CD4-positive, alpha-beta memory T cell (primary cell): ENCODE measurements at regions not wholly inside any gene's neighbourhood (a gene's known extent, or its start where the extent isn't known, plus 50 kb on each side); places are given as distances from the start of the nearest gene placed in this dataset.

Source experiments
- CTCF ChIA-PET: fragments of 350-600 bp; sonication (Branson Sonifier 250); formaldehyde crosslinking; loops from one replicate; lab custom pipeline; 2021; ENCODE audit warnings: inconsistent platforms; ENCODE audit not compliant: partially characterized antibody; lab: Charles Lee
- POLR2A ChIA-PET: fragments of 350-600 bp; sonication (Branson Sonifier 250); formaldehyde crosslinking; loops from one replicate; lab custom pipeline; 2021; ENCODE audit not compliant: partially characterized antibody; lab: Charles Lee
- DNase-seq, 5 donors: peaks; one replicate each; pipeline versions ENCODE4 v3.0.0 to v3.0.0-alpha.2; 2020 to 2022; ENCODE audit warnings: mixed read lengths in 1 of 5
- H3K27ac ChIP-seq: one replicate; pipeline ENCODE4 v1.7.0; 2013; ENCODE audit warnings: low read depth, low read length
- H3K27me3 ChIP-seq: 2 replicates; pipeline ENCODE4 v1.7.0; 2013; ENCODE audit warnings: mild to moderate bottlenecking, low read length, moderate library complexity; ENCODE audit not compliant: insufficient read depth
- H3K36me3 ChIP-seq: 2 replicates; pipeline ENCODE4 v1.7.0; 2013; ENCODE audit warnings: mild to moderate bottlenecking, low read length, moderate library complexity; ENCODE audit not compliant: insufficient read depth
- H3K4me1 ChIP-seq: 2 replicates; pipeline ENCODE4 v1.7.0; 2013; ENCODE audit warnings: mild to moderate bottlenecking, low read length, moderate library complexity; ENCODE audit not compliant: insufficient read depth
- H3K4me3 ChIP-seq, 2 donors: one replicate each; pipeline ENCODE4 v1.7.0; 2013; ENCODE audit warnings: low read length in 2 of 2, mild to moderate bottlenecking in 1 of 2
- H3K9me3 ChIP-seq, 2 donors: one replicate each; pipeline ENCODE4 v1.7.0; 2013; ENCODE audit warnings: low read length in 2 of 2, control low read depth in 1 of 2; ENCODE audit not compliant: control insufficient read depth in 1 of 2
- H3K27ac Mint-ChIP-seq, 7 donors: one replicate each; pipeline ENCODE4 v1.8.0; 2020 to 2021; ENCODE audit warnings: mixed read lengths in 7 of 7, mild to moderate bottlenecking in 6 of 7, inconsistent platforms in 3 of 7, moderate library complexity in 3 of 7
- H3K27me3 Mint-ChIP-seq, 2 donors: one replicate each; pipeline ENCODE4 v1.8.0; 2020 to 2021; ENCODE audit warnings: mixed read lengths in 2 of 2
- H3K36me3 Mint-ChIP-seq, 2 donors: one replicate each; pipeline ENCODE4 v1.8.0; 2020 to 2021; ENCODE audit warnings: mixed read lengths in 2 of 2, inconsistent platforms in 1 of 2, mild to moderate bottlenecking in 1 of 2
- H3K4me1 Mint-ChIP-seq, 4 donors: one replicate each; pipeline ENCODE4 v1.8.0; 2020 to 2021; ENCODE audit warnings: mixed read lengths in 4 of 4, mild to moderate bottlenecking in 1 of 4
- H3K4me3 Mint-ChIP-seq, 8 donors: one replicate each; pipeline ENCODE4 v1.8.0; 2020 to 2021; ENCODE audit warnings: mixed read lengths in 8 of 8, mild to moderate bottlenecking in 7 of 8, moderate library complexity in 6 of 8, inconsistent platforms in 3 of 8
- H3K9me3 Mint-ChIP-seq, 8 donors: one replicate each; pipeline ENCODE4 v1.8.0; 2020 to 2021; ENCODE audit warnings: mixed read lengths in 8 of 8, mild to moderate bottlenecking in 5 of 8, inconsistent platforms in 3 of 8, moderate library complexity in 1 of 8
- intact Hi-C: fragments of 100-400 bp; cut with micrococcal nuclease; formaldehyde crosslinking; loops from one replicate; pipeline ENCODE4 v1.15.1; 2023

GRCh38 chr7:98679741-98680140 is 62.7 kb downstream of the NPTX2 start:
- Histone ChIP-seq H3K27me3 (no peaks in the 10 kb centered on the region), H3K36me3 (no peaks in the 10 kb centered on the region), H3K4me3 (no peak overlapping the region), H3K27ac (no peak overlapping the region), H3K9me3 (peaks cover 0 to 3% of the 10 kb centered on the region in 2 donors), H3K4me1 (no peaks in the 10 kb centered on the region)
- no peak overlapping the region for H3K4me3 Mint-ChIP-seq
- H3K27me3 Mint-ChIP-seq: peaks cover 0 to 2% of the 10 kb centered on the region in 2 donors
- peaks cover 0 to 3% (median 0%) of the 10 kb centered on the region in 4 donors for H3K4me1 Mint-ChIP-seq
- peaks cover 0 to 13% (median 4%) of the 10 kb centered on the region in 8 donors for H3K9me3 Mint-ChIP-seq
- CTCF ChIA-PET: interaction anchor here (1.1 kb wide), 1 partner anchor 10 kb away, joined by 3 read pairs; no protein-coding TSS in a partner anchor
- no peaks in the 10 kb centered on the region for H3K36me3 Mint-ChIP-seq
- intact Hi-C loops: no loop called here
- no peak overlapping the region for H3K27ac Mint-ChIP-seq
- no peak for DNase-seq
- POLR2A ChIA-PET: no interaction called here

GRCh38 chr7:98681511-98681910 is 64.4 kb downstream of the NPTX2 start:
- CTCF ChIA-PET: no interaction called here
- no peaks in the 10 kb centered on the region for H3K36me3 Mint-ChIP-seq
- H3K4me1 Mint-ChIP-seq: peaks cover 0 to 3% (median 0%) of the 10 kb centered on the region in 4 donors
- no peak overlapping the region for H3K27ac Mint-ChIP-seq
- peaks cover 0 to 18% (median 9%) of the 10 kb centered on the region in 8 donors for H3K9me3 Mint-ChIP-seq
- H3K27me3 Mint-ChIP-seq: peaks cover 0 to 2% of the 10 kb centered on the region in 2 donors
- no peak for DNase-seq
- Histone ChIP-seq H3K9me3 (peaks cover 0 to 3% of the 10 kb centered on the region in 2 donors), H3K27ac (no peak overlapping the region), H3K36me3 (no peaks in the 10 kb centered on the region), H3K4me1 (no peaks in the 10 kb centered on the region), H3K4me3 (no peak overlapping the region), H3K27me3 (no peaks in the 10 kb centered on the region)
- POLR2A ChIA-PET: no interaction called here
- intact Hi-C loops: no loop called here
- H3K4me3 Mint-ChIP-seq: no peak overlapping the region

- intact Hi-C loops: no loop called here
- H3K9me3 ChIP-seq: peaks cover 0 to 3% of the 10 kb centered on the region in 2 donors
- peaks cover 0 to 3% (median 0%) of the 10 kb centered on the region in 4 donors for H3K4me1 Mint-ChIP-seq
- no peaks in the 10 kb centered on the region for H3K36me3 Mint-ChIP-seq
- CTCF ChIA-PET: no interaction called here
- no peaks in the 10 kb centered on the region for H3K4me1 ChIP-seq
- H3K27ac Mint-ChIP-seq: no peak overlapping the region
- H3K27me3 ChIP-seq: no peaks in the 10 kb centered on the region
- no peak overlapping the region for H3K4me3 Mint-ChIP-seq
- POLR2A ChIA-PET: no interaction called here
- no peaks in the 10 kb centered on the region for H3K36me3 ChIP-seq
- peaks cover 0 to 18% (median 9%) of the 10 kb centered on the region in 8 donors for H3K9me3 Mint-ChIP-seq
- H3K27ac ChIP-seq: no peak overlapping the region
- no peak overlapping the region for H3K4me3 ChIP-seq
- peaks cover 0 to 2% of the 10 kb centered on the region in 2 donors for H3K27me3 Mint-ChIP-seq
- no peak for DNase-seq
Observed at GRCh38 chr7:98681951-98682350, 64.9 kb downstream of the NPTX2 start.

GRCh38 chr7:98683514-98683913 is 66.4 kb downstream of the NPTX2 start:
- POLR2A ChIA-PET: no interaction called here
- no peak overlapping the region for H3K4me3 ChIP-seq
- H3K27me3 ChIP-seq: no peaks in the 10 kb centered on the region
- Mint-ChIP-seq H3K4me3 (no peak overlapping the region), H3K27me3 (peaks cover 0 to 2% of the 10 kb centered on the region in 2 donors), H3K4me1 (peaks cover 0 to 3% (median 2%) of the 10 kb centered on the region in 4 donors), H3K27ac (no peak overlapping the region), H3K36me3 (peaks cover 0 to 2% of the 10 kb centered on the region in 2 donors), H3K9me3 (peaks cover 2 to 25% (median 13%) of the 10 kb centered on the region in 8 donors)
- intact Hi-C loops: no loop called here
- H3K36me3 ChIP-seq: no peaks in the 10 kb centered on the region
- H3K4me1 ChIP-seq: no peaks in the 10 kb centered on the region
- DNase-seq: no peak
- H3K9me3 ChIP-seq: no peaks in the 10 kb centered on the region
- CTCF ChIA-PET: no interaction called here
- H3K27ac ChIP-seq: no peak overlapping the region

- intact Hi-C loops: no loop called here
- Histone ChIP-seq H3K27me3 (no peaks in the 10 kb centered on the region), H3K4me1 (no peaks in the 10 kb centered on the region), H3K27ac (no peak overlapping the region), H3K9me3 (peaks cover 0 to 6% of the 10 kb centered on the region in 2 donors), H3K36me3 (no peaks in the 10 kb centered on the region), H3K4me3 (no peak overlapping the region)
- Mint-ChIP-seq H3K27ac (no peak overlapping the region), H3K4me1 (peaks cover 0 to 3% (median 2%) of the 10 kb centered on the region in 4 donors), H3K27me3 (no peaks in the 10 kb centered on the region), H3K9me3 (peaks cover 2 to 32% (median 17%) of the 10 kb centered on the region in 8 donors), H3K36me3 (peaks cover 0 to 2% of the 10 kb centered on the region in 2 donors), H3K4me3 (no peak overlapping the region)
- DNase-seq: no peak
- ChIA-PET CTCF (no interaction called here), POLR2A (no interaction called here)
Observed at GRCh38 chr7:98685541-98685940, 68.5 kb downstream of the NPTX2 start.

- no peak overlapping the region for H3K4me3 ChIP-seq
- peaks cover 0 to 3% (median 2%) of the 10 kb centered on the region in 4 donors for H3K4me1 Mint-ChIP-seq
- no peaks in the 10 kb centered on the region for H3K4me1 ChIP-seq
- H3K9me3 ChIP-seq: peaks cover 0 to 6% of the 10 kb centered on the region in 2 donors
- no peaks in the 10 kb centered on the region for H3K36me3 ChIP-seq
- no peaks in the 10 kb centered on the region for H3K27me3 Mint-ChIP-seq
- no peaks in the 10 kb centered on the region for H3K27me3 ChIP-seq
- H3K36me3 Mint-ChIP-seq: peaks cover 0 to 2% of the 10 kb centered on the region in 2 donors
- H3K27ac ChIP-seq: no peak overlapping the region
- no peak overlapping the region for H3K4me3 Mint-ChIP-seq
- ChIA-PET CTCF (no interaction called here), POLR2A (no interaction called here)
- H3K27ac Mint-ChIP-seq: no peak overlapping the region
- no peak for DNase-seq
- intact Hi-C loops: no loop called here
- peaks cover 2 to 37% (median 20%) of the 10 kb centered on the region in 8 donors for H3K9me3 Mint-ChIP-seq
Observed at GRCh38 chr7:98686466-98687080, 69.5 kb downstream of the NPTX2 start.

- no peaks in the 10 kb centered on the region for H3K4me1 ChIP-seq
- intact Hi-C loops: no loop called here
- Mint-ChIP-seq H3K27me3 (no peaks in the 10 kb centered on the region), H3K27ac (no peak overlapping the region), H3K4me3 (no peak overlapping the region), H3K9me3 (peaks cover 2 to 43% (median 23%) of the 10 kb centered on the region in 8 donors), H3K4me1 (peaks cover 0 to 3% (median 0%) of the 10 kb centered on the region in 4 donors), H3K36me3 (peaks cover 0 to 2% of the 10 kb centered on the region in 2 donors)
- no peak overlapping the region for H3K27ac ChIP-seq
- H3K4me3 ChIP-seq: no peak overlapping the region
- ChIA-PET CTCF (no interaction called here), POLR2A (no interaction called here)
- H3K27me3 ChIP-seq: no peaks in the 10 kb centered on the region
- no peaks in the 10 kb centered on the region for H3K36me3 ChIP-seq
- H3K9me3 ChIP-seq: peaks cover 0 to 6% of the 10 kb centered on the region in 2 donors
- no peak for DNase-seq
Observed at GRCh38 chr7:98687111-98687751, 70.1 kb downstream of the NPTX2 start.
